ENCODE measurements at regions not wholly inside any gene's neighbourhood (a gene's known extent, or its start where the extent isn't known, plus 50 kb on each side); places are given as distances from the start of the nearest gene placed in this dataset.

DNA sequence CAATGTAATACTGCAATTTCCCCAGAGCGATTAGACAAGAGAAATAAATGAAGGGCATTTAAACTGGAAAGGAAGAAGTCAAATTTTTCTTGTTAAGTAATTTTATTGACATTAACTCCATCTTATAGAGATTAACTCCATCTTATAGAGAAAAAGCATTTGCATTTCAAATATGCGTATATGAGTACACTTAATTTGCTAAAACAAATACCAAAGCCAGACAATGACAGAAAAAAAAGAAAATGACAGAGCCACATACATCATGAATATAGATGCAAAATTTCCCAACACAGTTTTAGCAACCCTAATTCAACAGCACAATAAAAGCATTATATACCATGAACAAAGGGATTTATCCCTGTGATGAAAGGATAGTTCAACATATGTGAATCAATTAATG lies 1293.1 kb upstream of the EYS start:
- TF ChIP-seq, protein P1, sequence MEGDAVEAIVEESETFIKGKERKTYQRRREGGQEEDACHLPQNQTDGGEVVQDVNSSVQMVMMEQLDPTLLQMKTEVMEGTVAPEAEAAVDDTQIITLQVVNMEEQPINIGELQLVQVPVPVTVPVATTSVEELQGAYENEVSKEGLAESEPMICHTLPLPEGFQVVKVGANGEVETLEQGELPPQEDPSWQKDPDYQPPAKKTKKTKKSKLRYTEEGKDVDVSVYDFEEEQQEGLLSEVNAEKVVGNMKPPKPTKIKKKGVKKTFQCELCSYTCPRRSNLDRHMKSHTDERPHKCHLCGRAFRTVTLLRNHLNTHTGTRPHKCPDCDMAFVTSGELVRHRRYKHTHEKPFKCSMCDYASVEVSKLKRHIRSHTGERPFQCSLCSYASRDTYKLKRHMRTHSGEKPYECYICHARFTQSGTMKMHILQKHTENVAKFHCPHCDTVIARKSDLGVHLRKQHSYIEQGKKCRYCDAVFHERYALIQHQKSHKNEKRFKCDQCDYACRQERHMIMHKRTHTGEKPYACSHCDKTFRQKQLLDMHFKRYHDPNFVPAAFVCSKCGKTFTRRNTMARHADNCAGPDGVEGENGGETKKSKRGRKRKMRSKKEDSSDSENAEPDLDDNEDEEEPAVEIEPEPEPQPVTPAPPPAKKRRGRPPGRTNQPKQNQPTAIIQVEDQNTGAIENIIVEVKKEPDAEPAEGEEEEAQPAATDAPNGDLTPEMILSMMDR (IDR thresholded peaks at IDR 0.05) = no peak
- no peak for TF ChIP-seq POLR2A (IDR thresholded peaks at IDR 0.05)

All from prostate gland (tissue), 2 donors.